Gastroesophageal sphincter (tissue), 3 donors: ENCODE measurements at regions not wholly inside any gene's neighbourhood (a gene's known extent, or its start where the extent isn't known, plus 50 kb on each side); places are given as distances from the start of the nearest gene placed in this dataset.

ENCODE experiments used
- POLR2A ChIP-seq, 2 donors: fragments of 450-650 bp; IDR thresholded peaks; one replicate each; pipeline ENCODE4 v1.6.1; 2017; ENCODE audit warnings: antibody characterized with exemption in 2 of 2, mild to moderate bottlenecking in 2 of 2, moderate library complexity in 1 of 2
- POLR2AphosphoS5 ChIP-seq: sonication (generic); formaldehyde crosslinking; IDR thresholded peaks from one replicate; pipeline ENCODE4 v1.6.1; 2017; ENCODE audit warnings: antibody characterized with exemption
- TF ChIP-seq, protein P1 (sequence below), 4 experiments: fragments of 200-600 bp in 2 of 4; fragments of 450-650 bp in 2 of 4; sonication (generic) in 1 of 4; IDR thresholded peaks; one replicate each; pipeline ENCODE4 v1.5.1; 2017 to 2019; ENCODE audit warnings: antibody characterized with exemption in 4 of 4, mild to moderate bottlenecking in 2 of 4, moderate library complexity in 2 of 4

GRCh38 chr16:86977076-86977676 is 340.0 kb downstream of the C16orf95 start:
- no peak for TF ChIP-seq POLR2AphosphoS5
- TF ChIP-seq, protein P1, sequence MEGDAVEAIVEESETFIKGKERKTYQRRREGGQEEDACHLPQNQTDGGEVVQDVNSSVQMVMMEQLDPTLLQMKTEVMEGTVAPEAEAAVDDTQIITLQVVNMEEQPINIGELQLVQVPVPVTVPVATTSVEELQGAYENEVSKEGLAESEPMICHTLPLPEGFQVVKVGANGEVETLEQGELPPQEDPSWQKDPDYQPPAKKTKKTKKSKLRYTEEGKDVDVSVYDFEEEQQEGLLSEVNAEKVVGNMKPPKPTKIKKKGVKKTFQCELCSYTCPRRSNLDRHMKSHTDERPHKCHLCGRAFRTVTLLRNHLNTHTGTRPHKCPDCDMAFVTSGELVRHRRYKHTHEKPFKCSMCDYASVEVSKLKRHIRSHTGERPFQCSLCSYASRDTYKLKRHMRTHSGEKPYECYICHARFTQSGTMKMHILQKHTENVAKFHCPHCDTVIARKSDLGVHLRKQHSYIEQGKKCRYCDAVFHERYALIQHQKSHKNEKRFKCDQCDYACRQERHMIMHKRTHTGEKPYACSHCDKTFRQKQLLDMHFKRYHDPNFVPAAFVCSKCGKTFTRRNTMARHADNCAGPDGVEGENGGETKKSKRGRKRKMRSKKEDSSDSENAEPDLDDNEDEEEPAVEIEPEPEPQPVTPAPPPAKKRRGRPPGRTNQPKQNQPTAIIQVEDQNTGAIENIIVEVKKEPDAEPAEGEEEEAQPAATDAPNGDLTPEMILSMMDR (IDR thresholded peaks at IDR 0.05) = no peak
- TF ChIP-seq POLR2A (IDR thresholded peaks at IDR 0.05) = no peak
